ENCODE measurements at regions not wholly inside any gene's neighbourhood (a gene's known extent, or its start where the extent isn't known, plus 50 kb on each side); places are given as distances from the start of the nearest gene placed in this dataset.
A peak's percentile ranks its signal among the peaks of the same experiment; 100 is the strongest.

DNA sequence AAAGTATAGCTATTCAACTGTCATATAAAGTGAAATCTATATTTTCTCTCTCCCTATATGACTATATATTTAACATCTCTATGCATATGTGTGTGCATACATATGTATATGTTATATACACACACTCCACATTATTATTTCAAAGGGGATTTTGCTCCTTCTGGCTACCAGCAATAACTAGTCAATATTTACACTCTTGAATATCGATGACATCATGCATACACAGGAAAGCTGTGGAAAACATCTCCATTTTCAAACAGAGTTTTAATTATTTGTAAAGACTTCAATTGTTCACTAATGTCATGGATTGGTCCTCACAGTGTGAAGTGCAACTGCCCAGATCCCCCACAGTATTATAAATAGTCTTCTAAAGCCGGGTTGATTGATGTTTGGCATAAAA lies 195.9 kb upstream of the TCF4 start:
- no peak overlapping the region for H3K27ac ChIP-seq (ENCODE audit: low read length)
- H3K4me1 ChIP-seq (ENCODE audit: control insufficient read depth, insufficient read depth, low read length) = peaks cover 1% of the 10 kb centered on the region
- intact Hi-C loops (cut with DNase I) = loop anchor here in 3 of 4 donors (5.0 to 10.0 kb wide), 3 partner anchors 267 to 369 kb away; no protein-coding TSS in a partner anchor
- H3K9me3 ChIP-seq (ENCODE audit: control insufficient read depth, low read length) = no peaks in the 10 kb centered on the region
- DNase-seq = no peak
- 73% methylated on average over 2 of the region's 2 CpGs for WGBS
- no peak for ATAC-seq
- no peak overlapping the region for H3K4me3 ChIP-seq (ENCODE audit: low read length)
- no peaks in the 10 kb centered on the region for H3K27me3 ChIP-seq (ENCODE audit: control insufficient read depth, insufficient read depth)

- H3K4me3 ChIP-seq (ENCODE audit: low read length) = no peak overlapping the region
- intact Hi-C loops (cut with DNase I) = loop anchor here in 3 of 4 donors (2.0 to 10.0 kb wide), 4 partner anchors 264 to 547 kb away; no protein-coding TSS in a partner anchor
- H3K27me3 ChIP-seq (ENCODE audit: control insufficient read depth, insufficient read depth) = no peaks in the 10 kb centered on the region
- peaks cover 1% of the 10 kb centered on the region for H3K4me1 ChIP-seq (ENCODE audit: control insufficient read depth, insufficient read depth, low read length)
- ATAC-seq (peak; percentile 69 to 81), DNase-seq (peak; percentile 41 to 77 (median 61))
- H3K27ac ChIP-seq (ENCODE audit: low read length) = peak overlapping the region; percentile 54
- H3K9me3 ChIP-seq (ENCODE audit: control insufficient read depth, low read length) = no peaks in the 10 kb centered on the region
- 49% methylated on average over 6 of the region's 6 CpGs for WGBS
Measured at GRCh38 chr18:55781481-55781957, 193.5 kb upstream of the TCF4 start.

- peak overlapping the region; percentile 75 for H3K4me3 ChIP-seq (ENCODE audit: low read length)
- no peaks in the 10 kb centered on the region for H3K27me3 ChIP-seq (ENCODE audit: control insufficient read depth, insufficient read depth)
- DNase-seq (no peak), ATAC-seq (peak in 1 of 2 donors; percentile 35)
- intact Hi-C loops (cut with DNase I) = loop anchor here in 3 of 4 donors (2.0 to 10.0 kb wide), 4 partner anchors 263 to 546 kb away; no protein-coding TSS in a partner anchor
- peak overlapping the region; percentile 74 for H3K27ac ChIP-seq (ENCODE audit: low read length)
- peaks cover 1% of the 10 kb centered on the region for H3K4me1 ChIP-seq (ENCODE audit: control insufficient read depth, insufficient read depth, low read length)
- 23% methylated on average over 9 of the region's 9 CpGs for WGBS
- H3K9me3 ChIP-seq (ENCODE audit: control insufficient read depth, low read length) = no peaks in the 10 kb centered on the region
Measured at GRCh38 chr18:55780586-55781071, 192.6 kb upstream of the TCF4 start.

DNA sequence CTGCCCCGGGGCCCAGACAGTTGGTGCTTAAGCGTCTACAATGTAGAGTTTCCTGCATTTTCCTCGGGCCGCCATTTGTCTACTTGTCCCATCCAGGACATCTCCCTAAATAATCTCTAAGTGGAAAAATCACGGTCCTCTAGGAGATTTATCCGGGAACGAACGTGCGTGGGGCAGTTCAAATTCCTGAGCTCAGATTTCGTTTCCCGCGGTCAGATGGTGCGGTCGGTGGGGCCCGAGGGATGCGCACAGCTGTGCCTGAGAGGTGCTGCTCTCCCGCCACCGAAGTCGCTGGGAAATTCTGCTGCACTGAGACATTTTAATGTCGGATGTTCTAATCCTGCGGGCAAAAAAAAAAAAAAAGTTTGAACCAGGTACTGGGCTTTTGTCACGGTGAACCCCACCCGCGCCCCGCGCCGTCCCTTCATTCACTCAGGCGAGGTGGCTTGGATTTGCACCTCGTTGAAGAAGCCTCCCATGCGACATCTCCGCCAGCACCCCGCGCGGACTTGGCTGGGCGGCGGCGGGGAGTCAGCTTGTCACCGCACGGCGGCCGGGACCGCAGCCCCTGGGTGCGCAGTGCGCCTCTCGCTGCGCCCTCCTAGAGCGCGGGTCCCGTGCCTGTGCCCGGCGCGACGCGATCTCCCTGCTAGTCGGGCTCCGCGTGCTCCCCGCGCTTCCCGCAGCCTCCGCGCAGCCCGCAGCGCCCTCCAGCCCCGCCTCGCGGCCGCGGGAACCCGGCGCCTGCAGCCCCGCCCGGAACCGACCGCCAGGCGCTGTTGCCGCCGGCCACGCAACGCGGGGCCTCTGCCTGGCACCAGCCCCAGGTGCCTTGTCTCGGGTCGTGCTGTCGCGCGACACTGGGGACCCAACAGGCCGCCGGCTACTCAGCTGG lies 191.9 kb upstream of the TCF4 start:
- Histone ChIP-seq H3K27me3 (ENCODE audit: control insufficient read depth, insufficient read depth) (no peaks in the 10 kb centered on the region), H3K27ac (ENCODE audit: low read length) (peak overlapping the region; percentile 74), H3K4me1 (ENCODE audit: control insufficient read depth, insufficient read depth, low read length) (peaks cover 1% of the 10 kb centered on the region), H3K9me3 (ENCODE audit: control insufficient read depth, low read length) (no peaks in the 10 kb centered on the region), H3K4me3 (ENCODE audit: low read length) (peak overlapping the region; percentile 75)
- peak; percentile 46 to 83 (median 74) for DNase-seq
- under 1% methylated on average over 88 of the region's 88 CpGs for WGBS
- intact Hi-C loops (cut with DNase I) = loop anchor here in 3 of 4 donors (2.0 to 10.0 kb wide), 7 partner anchors 185 to 555 kb away; partner anchors contain the start of gene TCF4 (in 1 of the 3)
- ATAC-seq = peak; percentile 71 to 76

DNA sequence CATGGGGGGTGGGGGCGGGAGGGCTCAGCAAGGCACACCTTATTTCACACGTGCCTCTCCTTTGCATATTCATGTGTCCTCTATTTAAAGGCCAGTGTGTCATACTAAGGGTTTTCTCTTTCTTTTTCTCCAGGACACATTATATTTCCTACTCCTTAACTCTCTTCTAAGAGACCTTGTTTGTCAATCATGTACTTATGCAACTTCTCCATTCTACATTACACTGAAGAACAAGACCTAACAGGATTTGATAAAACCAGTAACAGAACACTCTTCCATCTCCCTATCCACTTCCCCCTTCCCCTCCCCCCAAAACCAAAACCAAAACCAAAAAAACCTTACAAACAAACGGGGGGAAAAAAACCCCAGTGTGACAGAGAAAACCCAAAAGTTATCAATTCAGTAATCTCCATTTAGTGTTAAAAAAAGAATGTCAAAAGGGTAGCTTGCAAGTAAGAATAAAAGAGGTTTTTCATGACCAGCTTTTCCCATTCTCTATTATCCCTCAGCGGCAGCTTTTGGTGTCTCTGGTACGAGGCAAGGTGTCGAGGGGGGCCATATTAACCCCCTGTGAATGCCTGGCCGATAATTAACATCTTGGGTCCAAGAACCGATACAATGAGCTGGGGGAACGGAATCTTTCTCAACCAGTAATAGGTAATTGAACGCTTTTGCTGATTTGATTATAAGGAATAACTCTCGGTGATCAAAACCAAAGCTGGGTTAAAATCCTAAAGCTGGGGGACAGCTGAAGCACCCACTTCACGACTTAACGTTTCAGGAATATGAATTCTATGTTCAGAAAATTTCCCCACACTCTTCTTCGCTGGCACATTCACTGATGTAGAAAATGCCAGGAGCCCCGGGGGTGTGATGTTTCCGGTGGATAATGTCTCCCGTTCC lies 191.0 kb upstream of the TCF4 start:
- H3K27ac ChIP-seq (ENCODE audit: low read length) = peak overlapping the region; percentile 74
- 14% methylated on average over 17 of the region's 17 CpGs for WGBS
- peak; percentile 59 to 62 for ATAC-seq
- no peaks in the 10 kb centered on the region for H3K27me3 ChIP-seq (ENCODE audit: control insufficient read depth, insufficient read depth)
- peaks cover 1% of the 10 kb centered on the region for H3K4me1 ChIP-seq (ENCODE audit: control insufficient read depth, insufficient read depth, low read length)
- DNase-seq = peak in 2 of 3 donors; percentile 28 to 30
- peak overlapping the region; percentile 75 for H3K4me3 ChIP-seq (ENCODE audit: low read length)
- H3K9me3 ChIP-seq (ENCODE audit: control insufficient read depth, low read length) = no peaks in the 10 kb centered on the region
- intact Hi-C loops (cut with DNase I) = loop anchor here in 2 of 4 donors (5.0 to 10.0 kb wide), 3 partner anchors 184 to 554 kb away; partner anchors contain the start of gene TCF4 (in 1 of the 2)

DNA sequence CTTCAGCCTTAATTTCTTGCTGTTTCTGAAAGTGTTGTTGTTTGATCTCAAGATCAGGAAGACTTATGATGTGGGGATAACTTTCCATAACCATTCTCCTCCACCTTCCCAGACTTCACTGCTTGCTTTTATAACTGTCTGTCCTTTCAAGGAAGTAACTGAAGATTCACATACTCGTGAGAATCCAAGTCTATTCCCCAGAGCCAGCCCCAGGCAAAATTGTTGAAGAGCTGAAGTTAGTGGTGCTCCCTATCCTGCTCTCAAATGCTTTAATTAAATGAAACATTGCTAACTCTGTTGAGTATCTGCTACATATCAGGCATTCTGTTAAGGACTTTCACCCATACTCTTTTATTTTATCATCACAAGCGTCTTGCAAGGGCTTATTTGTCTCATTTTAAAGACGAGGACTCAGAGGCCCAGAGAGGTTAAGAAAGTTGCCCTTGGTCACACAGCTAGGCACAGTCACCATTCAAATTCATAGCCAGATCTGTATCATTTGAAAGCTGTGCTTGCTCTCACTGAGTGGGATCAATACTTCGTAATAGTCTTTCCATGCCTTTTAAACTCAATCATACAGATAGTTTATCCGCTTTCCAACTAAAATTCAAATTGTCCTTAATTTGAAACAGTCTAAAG lies 189.8 kb upstream of the TCF4 start:
- no peak overlapping the region for H3K27ac ChIP-seq (ENCODE audit: low read length)
- H3K4me1 ChIP-seq (ENCODE audit: control insufficient read depth, insufficient read depth, low read length) = peaks cover 1% of the 10 kb centered on the region
- no peaks in the 10 kb centered on the region for H3K27me3 ChIP-seq (ENCODE audit: control insufficient read depth, insufficient read depth)
- WGBS = 77% methylated on average over 5 of the region's 5 CpGs
- no peaks in the 10 kb centered on the region for H3K9me3 ChIP-seq (ENCODE audit: control insufficient read depth, low read length)
- no peak for ATAC-seq
- H3K4me3 ChIP-seq (ENCODE audit: low read length) = no peak overlapping the region
- intact Hi-C loops (cut with DNase I) = loop anchor here in 2 of 4 donors (5.0 to 10.0 kb wide), 3 partner anchors 183 to 553 kb away; partner anchors contain the start of gene TCF4 (in 1 of the 2)
- DNase-seq = no peak

- intact Hi-C loops (cut with DNase I) = loop anchor here in 2 of 4 donors (5.0 to 10.0 kb wide), 3 partner anchors 181 to 551 kb away; partner anchors contain the start of gene TCF4 (in 1 of the 2)
- Histone ChIP-seq H3K27me3 (ENCODE audit: control insufficient read depth, insufficient read depth) (no peaks in the 10 kb centered on the region), H3K4me3 (ENCODE audit: low read length) (no peak overlapping the region), H3K9me3 (ENCODE audit: control insufficient read depth, low read length) (no peaks in the 10 kb centered on the region), H3K4me1 (ENCODE audit: control insufficient read depth, insufficient read depth, low read length) (peaks cover under 1% of the 10 kb centered on the region), H3K27ac (ENCODE audit: low read length) (no peak overlapping the region)
- WGBS = 55% methylated on average over 2 of the region's 2 CpGs
- DNase-seq (no peak), ATAC-seq (no peak)
Measured at GRCh38 chr18:55775972-55776371, 188.0 kb upstream of the TCF4 start.

DNA sequence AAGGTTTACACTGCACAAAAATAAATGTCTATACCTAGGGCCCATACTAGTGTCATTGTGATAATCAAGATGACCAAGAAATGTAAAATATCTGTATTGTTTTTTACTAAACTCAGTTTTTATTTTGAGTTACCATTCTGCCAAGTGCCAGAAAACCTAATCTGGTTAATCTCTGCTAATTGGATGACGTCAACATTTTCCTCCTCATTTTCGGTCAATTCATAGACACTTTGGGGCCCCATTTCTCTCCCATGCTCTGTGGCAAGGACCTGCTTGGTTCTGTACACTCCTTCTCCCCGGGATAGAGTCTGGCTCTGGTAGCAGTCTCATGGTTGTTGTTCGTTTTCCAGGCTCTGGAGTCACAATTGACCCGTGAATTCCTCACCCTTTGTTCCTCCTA lies 186.5 kb upstream of the TCF4 start:
- Histone ChIP-seq H3K4me3 (ENCODE audit: low read length) (no peak overlapping the region), H3K9me3 (ENCODE audit: control insufficient read depth, low read length) (no peaks in the 10 kb centered on the region), H3K27ac (ENCODE audit: low read length) (no peak overlapping the region), H3K27me3 (ENCODE audit: control insufficient read depth, insufficient read depth) (no peaks in the 10 kb centered on the region), H3K4me1 (ENCODE audit: control insufficient read depth, insufficient read depth, low read length) (no peaks in the 10 kb centered on the region)
- 85% methylated on average over 5 of the region's 5 CpGs for WGBS
- no peak for DNase-seq
- intact Hi-C loops (cut with DNase I) = loop anchor here in 2 of 4 donors (10.0 kb wide), 2 partner anchors 180 to 550 kb away; no protein-coding TSS in a partner anchor
- no peak for ATAC-seq

DNA sequence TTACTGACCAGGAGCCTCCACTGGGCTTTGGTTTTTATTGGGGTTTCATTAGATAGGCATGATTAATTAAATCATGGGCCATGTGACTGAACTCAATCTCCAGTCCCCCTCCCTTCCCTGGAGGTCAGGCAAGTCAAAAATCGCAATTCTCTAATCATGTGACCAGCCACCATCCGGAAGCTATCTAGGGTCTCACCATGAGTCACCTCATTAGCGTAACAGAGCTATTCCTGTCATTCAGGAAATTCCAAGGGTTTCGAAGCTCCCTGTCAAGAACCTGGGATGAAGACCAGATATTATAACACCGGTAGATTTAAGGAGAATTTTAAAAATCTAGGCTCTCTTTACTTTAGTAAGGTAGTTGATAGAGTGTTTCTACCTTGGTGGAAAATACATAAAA lies 180.3 kb upstream of the TCF4 start:
- ATAC-seq (no peak), DNase-seq (no peak)
- no peak overlapping the region for H3K4me3 ChIP-seq (ENCODE audit: low read length)
- no peaks in the 10 kb centered on the region for H3K4me1 ChIP-seq (ENCODE audit: control insufficient read depth, insufficient read depth, low read length)
- H3K27ac ChIP-seq (ENCODE audit: low read length) = no peak overlapping the region
- no peaks in the 10 kb centered on the region for H3K27me3 ChIP-seq (ENCODE audit: control insufficient read depth, insufficient read depth)
- no peaks in the 10 kb centered on the region for H3K9me3 ChIP-seq (ENCODE audit: control insufficient read depth, low read length)
- 50% methylated on average over 5 of the region's 5 CpGs for WGBS
- intact Hi-C loops (cut with DNase I) = no loop called here

- H3K27me3 ChIP-seq (ENCODE audit: control insufficient read depth, insufficient read depth) = no peaks in the 10 kb centered on the region
- ATAC-seq (no peak), DNase-seq (no peak)
- H3K4me1 ChIP-seq (ENCODE audit: control insufficient read depth, insufficient read depth, low read length) = no peaks in the 10 kb centered on the region
- no peak overlapping the region for H3K27ac ChIP-seq (ENCODE audit: low read length)
- H3K4me3 ChIP-seq (ENCODE audit: low read length) = no peak overlapping the region
- intact Hi-C loops (cut with DNase I) = no loop called here
- WGBS = 85% methylated on average over 5 of the region's 5 CpGs
- H3K9me3 ChIP-seq (ENCODE audit: control insufficient read depth, low read length) = no peaks in the 10 kb centered on the region
Measured at GRCh38 chr18:55764386-55764785, 176.4 kb upstream of the TCF4 start.
